Activated CD8-positive, alpha-beta T cell treated with anti-CD3 and anti-CD28 coated beads, Interleukin-2, amount 10 ng/mL, durations not matched to agents 7 days and 5 days (primary cell): ENCODE measurements at regions not wholly inside any gene's neighbourhood (a gene's known extent, or its start where the extent isn't known, plus 50 kb on each side); places are given as distances from the start of the nearest gene placed in this dataset.
A peak's percentile ranks its signal among the peaks of the same experiment; 100 is the strongest.

Experiments
- ATAC-seq: fragments of 150-1000 bp; cut with Tn5 transposase; one replicate; pipeline ENCODE4 v1.10.0; 2021; ENCODE audit warnings: moderate library complexity
- CTCF ChIA-PET: fragments of 350-600 bp; sonication (Branson Sonifier 250); formaldehyde crosslinking; loops from one replicate; lab custom pipeline; 2021; ENCODE audit warnings: antibody characterized with exemption; lab: Charles Lee
- POLR2A ChIA-PET: fragments of 350-600 bp; sonication (Branson Sonifier 250); formaldehyde crosslinking; loops from one replicate; lab custom pipeline; 2021; ENCODE audit warnings: antibody characterized with exemption; lab: Charles Lee
- DNase-seq: peaks from one replicate; pipeline ENCODE4 v3.0.0-alpha.2; 2020
- H3K27ac Mint-ChIP-seq: one replicate; pipeline ENCODE4 v1.8.0; 2021; ENCODE audit warnings: mild to moderate bottlenecking, mixed read lengths
- H3K27me3 Mint-ChIP-seq: one replicate; pipeline ENCODE4 v1.8.0; 2021; ENCODE audit warnings: low read depth, mixed read lengths
- H3K36me3 Mint-ChIP-seq: one replicate; pipeline ENCODE4 v1.8.0; 2021; ENCODE audit warnings: low read depth, mixed read lengths
- H3K4me1 Mint-ChIP-seq: one replicate; pipeline ENCODE4 v1.8.0; 2021; ENCODE audit warnings: low read depth, mixed read lengths
- H3K4me3 Mint-ChIP-seq: one replicate; pipeline ENCODE4 v1.8.0; 2021; ENCODE audit warnings: mild to moderate bottlenecking, mixed read lengths
- H3K9me3 Mint-ChIP-seq: one replicate; pipeline ENCODE4 v1.8.0; 2022; ENCODE audit warnings: mixed read lengths; ENCODE audit not compliant: insufficient read depth

DNA sequence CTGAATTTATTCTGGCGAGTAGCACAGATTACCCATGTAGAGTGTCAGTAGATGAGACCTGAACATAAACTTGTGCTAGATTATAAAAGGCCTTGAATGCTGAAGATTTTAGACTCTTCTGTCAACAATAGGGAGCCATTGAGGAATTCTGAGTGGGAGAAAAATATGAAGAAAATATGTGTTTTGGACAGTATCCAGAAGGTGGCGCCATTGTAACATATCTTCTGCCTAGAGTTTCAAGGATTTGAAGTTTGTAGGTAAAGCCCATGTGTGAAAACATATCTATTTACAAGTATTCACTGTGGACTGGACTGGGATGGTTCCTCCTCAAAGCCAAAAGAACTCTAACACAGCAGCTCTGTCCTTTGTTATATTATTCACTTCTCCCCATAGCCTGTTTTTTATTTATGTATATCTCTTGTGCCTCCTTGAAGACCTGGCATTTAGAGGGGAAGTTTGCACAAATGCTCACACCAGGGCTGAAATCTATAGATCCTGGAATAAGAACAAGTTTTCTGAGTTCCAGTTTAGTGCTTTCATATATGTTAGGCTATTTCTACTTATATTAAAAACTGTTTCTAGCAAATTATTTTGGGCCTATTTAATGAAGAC, 124.9 kb downstream of the RDH14 start:
- no peak for ATAC-seq
- H3K27me3 Mint-ChIP-seq: peaks cover 11% of the 10 kb centered on the region
- H3K4me1 Mint-ChIP-seq: no peaks in the 10 kb centered on the region
- ChIA-PET POLR2A (no interaction called here), CTCF (interaction anchor here (1.1 kb wide), 1 partner anchor 63 kb away, joined by 3 read pairs; no protein-coding TSS in a partner anchor)
- H3K36me3 Mint-ChIP-seq: no peaks in the 10 kb centered on the region
- no peaks in the 10 kb centered on the region for H3K9me3 Mint-ChIP-seq
- peak; percentile 37 for DNase-seq
- no peak overlapping the region for H3K4me3 Mint-ChIP-seq
- H3K27ac Mint-ChIP-seq: no peak overlapping the region

- no peak overlapping the region for H3K4me3 Mint-ChIP-seq
- ATAC-seq: no peak
- H3K27ac Mint-ChIP-seq: no peak overlapping the region
- no peaks in the 10 kb centered on the region for H3K36me3 Mint-ChIP-seq
- H3K9me3 Mint-ChIP-seq: no peaks in the 10 kb centered on the region
- ChIA-PET CTCF (no interaction called here), POLR2A (no interaction called here)
- no peaks in the 10 kb centered on the region for H3K4me1 Mint-ChIP-seq
- peaks cover 8% of the 10 kb centered on the region for H3K27me3 Mint-ChIP-seq
- no peak for DNase-seq
These were observed 126.6 kb downstream of the RDH14 start for GRCh38 chr2:18433872-18434271.

- Mint-ChIP-seq H3K27me3 (peaks cover 8% of the 10 kb centered on the region), H3K4me1 (no peaks in the 10 kb centered on the region), H3K27ac (no peak overlapping the region), H3K4me3 (no peak overlapping the region), H3K9me3 (no peaks in the 10 kb centered on the region), H3K36me3 (no peaks in the 10 kb centered on the region)
- DNase-seq: no peak
- ChIA-PET CTCF (no interaction called here), POLR2A (no interaction called here)
- no peak for ATAC-seq
These were observed 127.5 kb downstream of the RDH14 start for GRCh38 chr2:18432999-18433398.

DNA sequence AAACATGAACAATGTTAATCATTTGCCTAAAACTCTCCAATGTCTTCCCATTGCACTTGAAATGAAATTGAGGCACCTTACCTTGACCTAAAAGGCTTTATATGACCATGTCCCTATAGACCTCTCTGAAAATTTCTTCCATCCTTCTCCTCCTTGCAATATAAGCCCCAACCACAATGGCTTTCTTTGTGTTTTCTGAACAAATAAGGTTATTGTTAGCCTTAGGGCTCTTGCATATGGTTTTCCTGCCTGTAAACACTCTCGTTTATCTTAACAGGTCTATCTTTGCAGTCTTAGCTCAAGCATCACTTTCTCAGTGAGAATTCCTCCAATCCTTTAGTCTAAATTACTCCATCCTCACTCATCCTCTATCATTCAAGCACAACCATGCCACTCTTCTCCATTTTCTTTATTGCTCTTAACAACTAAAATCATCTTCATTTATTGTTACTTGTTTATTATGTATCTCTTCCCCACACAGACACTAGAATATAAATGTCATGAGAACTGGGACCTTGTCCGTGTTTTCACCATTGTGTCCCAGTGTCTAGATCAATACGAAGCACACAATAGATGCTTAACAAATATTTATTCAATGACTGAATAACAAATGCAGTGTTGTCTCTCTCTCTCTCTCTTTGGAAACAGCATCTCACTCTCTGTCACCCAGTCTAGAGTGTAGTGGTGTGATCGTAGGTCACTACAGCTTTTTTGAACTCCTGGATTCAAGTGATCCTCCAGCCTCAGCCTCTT, 129.3 kb downstream of the RDH14 start:
- DNase-seq (no peak), ATAC-seq (no peak)
- ChIA-PET CTCF (no interaction called here), POLR2A (no interaction called here)
- H3K4me1 Mint-ChIP-seq: no peaks in the 10 kb centered on the region
- H3K27ac Mint-ChIP-seq: no peak overlapping the region
- peaks cover 5% of the 10 kb centered on the region for H3K27me3 Mint-ChIP-seq
- H3K4me3 Mint-ChIP-seq: no peak overlapping the region
- H3K36me3 Mint-ChIP-seq: no peaks in the 10 kb centered on the region
- H3K9me3 Mint-ChIP-seq: no peaks in the 10 kb centered on the region

DNA sequence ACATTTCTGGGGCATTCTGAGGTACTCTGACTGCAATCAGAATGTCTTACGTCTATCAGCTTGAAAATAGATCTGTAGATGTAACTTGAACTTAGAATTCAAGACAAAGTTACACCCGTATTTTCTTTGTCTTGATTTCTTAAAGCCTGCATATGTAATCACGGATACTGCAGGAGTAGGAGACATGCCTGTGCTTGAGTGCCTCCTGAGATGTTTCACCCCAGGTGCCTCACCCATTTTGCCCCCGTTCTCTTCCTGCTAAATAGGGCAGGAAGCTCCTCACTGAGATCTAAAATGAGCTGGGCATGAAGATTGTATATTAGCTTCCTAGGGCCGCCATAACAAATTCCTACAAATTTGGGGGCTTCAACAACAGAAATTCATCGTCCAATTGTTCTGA, 131.9 kb downstream of the RDH14 start:
- CTCF ChIA-PET: no interaction called here
- no peaks in the 10 kb centered on the region for H3K4me1 Mint-ChIP-seq
- H3K36me3 Mint-ChIP-seq: no peaks in the 10 kb centered on the region
- DNase-seq (no peak), ATAC-seq (no peak)
- H3K4me3 Mint-ChIP-seq: no peak overlapping the region
- peaks cover 2% of the 10 kb centered on the region for H3K27me3 Mint-ChIP-seq
- POLR2A ChIA-PET: no interaction called here
- H3K27ac Mint-ChIP-seq: no peak overlapping the region
- no peaks in the 10 kb centered on the region for H3K9me3 Mint-ChIP-seq

DNA sequence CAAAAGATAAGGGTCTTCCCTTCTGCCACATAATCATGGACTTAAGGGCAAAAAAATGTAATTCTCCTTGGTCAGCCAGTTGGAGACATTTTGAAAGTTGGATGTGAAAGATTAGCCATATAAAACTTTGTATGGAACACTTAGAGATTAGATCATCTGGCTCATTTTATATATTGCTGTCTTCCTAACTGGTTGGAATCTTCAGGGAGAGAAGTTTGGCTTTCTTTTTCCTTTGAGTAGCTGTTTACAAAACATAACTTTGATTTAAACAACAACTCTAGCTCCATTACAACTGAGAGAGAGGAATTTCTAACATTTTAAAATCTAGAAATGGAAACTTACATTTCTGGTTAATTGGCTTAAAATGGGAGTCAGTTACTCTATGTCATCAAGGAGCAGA, 132.7 kb downstream of the RDH14 start:
- Mint-ChIP-seq H3K4me1 (no peaks in the 10 kb centered on the region), H3K36me3 (no peaks in the 10 kb centered on the region), H3K4me3 (no peak overlapping the region), H3K27me3 (no peaks in the 10 kb centered on the region), H3K9me3 (no peaks in the 10 kb centered on the region), H3K27ac (no peak overlapping the region)
- ChIA-PET CTCF (no interaction called here), POLR2A (no interaction called here)
- DNase-seq (no peak), ATAC-seq (no peak)

DNA sequence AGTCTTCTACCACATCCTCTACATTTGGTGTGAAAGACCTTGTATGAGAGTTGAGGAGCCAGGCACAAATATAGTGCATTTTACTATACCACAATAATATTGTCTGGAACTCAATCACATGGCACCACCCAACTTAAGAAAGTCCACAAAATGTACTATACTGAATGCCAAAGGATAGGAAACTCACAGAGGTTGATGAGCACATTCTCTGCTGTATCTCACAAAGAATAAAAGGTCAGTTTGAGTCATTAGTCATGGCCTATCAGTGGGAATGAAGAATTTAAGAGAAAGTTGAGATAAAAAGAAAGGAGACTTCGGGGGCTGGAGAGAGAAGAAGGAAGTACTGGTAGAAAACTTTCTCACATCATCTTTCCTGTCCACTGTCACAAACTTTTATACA, 134.3 kb downstream of the RDH14 start:
- H3K36me3 Mint-ChIP-seq: no peaks in the 10 kb centered on the region
- H3K4me1 Mint-ChIP-seq: no peaks in the 10 kb centered on the region
- H3K27me3 Mint-ChIP-seq: no peaks in the 10 kb centered on the region
- no peak overlapping the region for H3K27ac Mint-ChIP-seq
- POLR2A ChIA-PET: no interaction called here
- H3K4me3 Mint-ChIP-seq: no peak overlapping the region
- DNase-seq: no peak
- CTCF ChIA-PET: no interaction called here
- H3K9me3 Mint-ChIP-seq: no peaks in the 10 kb centered on the region
- no peak for ATAC-seq

- DNase-seq: no peak
- Mint-ChIP-seq H3K4me3 (no peak overlapping the region), H3K36me3 (no peaks in the 10 kb centered on the region), H3K9me3 (no peaks in the 10 kb centered on the region), H3K27me3 (no peaks in the 10 kb centered on the region), H3K27ac (no peak overlapping the region), H3K4me1 (no peaks in the 10 kb centered on the region)
- ChIA-PET POLR2A (no interaction called here), CTCF (no interaction called here)
- ATAC-seq: no peak
These were observed 135.2 kb downstream of the RDH14 start for GRCh38 chr2:18425210-18425703.

GRCh38 chr2:18423636-18424035, 136.8 kb downstream of the RDH14 start:
- Mint-ChIP-seq H3K36me3 (no peaks in the 10 kb centered on the region), H3K27ac (no peak overlapping the region), H3K4me1 (no peaks in the 10 kb centered on the region), H3K4me3 (no peak overlapping the region), H3K27me3 (no peaks in the 10 kb centered on the region), H3K9me3 (no peaks in the 10 kb centered on the region)
- ChIA-PET POLR2A (no interaction called here), CTCF (no interaction called here)
- DNase-seq (no peak), ATAC-seq (no peak)

DNA sequence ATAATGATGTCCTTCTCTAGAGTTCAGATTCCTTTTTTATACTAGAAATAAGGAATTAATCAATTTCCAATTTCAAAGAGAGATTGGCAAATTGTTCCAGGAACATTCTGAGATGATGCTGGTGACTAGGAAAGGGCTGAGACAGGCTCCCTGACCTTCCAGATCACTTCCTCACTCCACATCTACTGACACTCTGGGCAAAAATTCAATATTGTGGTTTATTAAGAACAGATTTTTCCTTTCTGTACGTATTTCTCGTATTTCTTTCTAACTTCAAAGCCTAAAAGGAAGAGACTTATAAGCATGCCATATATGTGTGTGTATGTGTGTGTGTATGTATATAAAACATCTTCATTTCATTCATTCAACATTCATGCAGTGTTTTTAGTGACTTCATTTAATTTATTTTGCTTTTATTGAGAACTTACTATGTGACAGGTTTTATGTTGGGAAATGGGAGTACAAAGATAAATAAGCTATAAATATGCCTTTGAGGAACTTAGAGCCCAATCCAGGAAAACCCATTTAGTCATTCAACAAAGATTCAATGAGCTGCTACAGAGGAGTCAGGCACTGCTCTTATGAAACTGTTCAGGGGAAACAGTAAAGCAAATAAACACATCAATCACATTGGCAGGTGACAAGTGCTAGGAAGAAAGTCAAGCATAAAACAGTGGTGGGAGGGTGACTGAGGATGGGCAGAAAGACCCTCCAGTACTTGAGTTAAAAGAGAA, 137.9 kb downstream of the RDH14 start:
- H3K36me3 Mint-ChIP-seq: no peaks in the 10 kb centered on the region
- DNase-seq (no peak), ATAC-seq (no peak)
- H3K27me3 Mint-ChIP-seq: no peaks in the 10 kb centered on the region
- no peak overlapping the region for H3K4me3 Mint-ChIP-seq
- H3K4me1 Mint-ChIP-seq: no peaks in the 10 kb centered on the region
- ChIA-PET CTCF (no interaction called here), POLR2A (no interaction called here)
- H3K27ac Mint-ChIP-seq: no peak overlapping the region
- no peaks in the 10 kb centered on the region for H3K9me3 Mint-ChIP-seq

- no peak overlapping the region for H3K4me3 Mint-ChIP-seq
- POLR2A ChIA-PET: no interaction called here
- CTCF ChIA-PET: interaction anchor here (1.5 kb wide), 1 partner anchor 21 kb away, joined by 3 read pairs; no protein-coding TSS in a partner anchor
These were observed 146.6 kb downstream of the RDH14 start for GRCh38 chr2:18413676-18414396.

More at GRCh38 chr2:18413676-18414396, 146.6 kb downstream of the RDH14 start:
- Mint-ChIP-seq H3K27me3 (no peaks in the 10 kb centered on the region), H3K27ac (no peak overlapping the region), H3K4me1 (no peaks in the 10 kb centered on the region), H3K36me3 (no peaks in the 10 kb centered on the region), H3K9me3 (no peaks in the 10 kb centered on the region)
- ATAC-seq (no peak), DNase-seq (no peak)
